GM12878 (cell line): ENCODE measurements at regions not wholly inside any gene's neighbourhood (a gene's known extent, or its start where the extent isn't known, plus 50 kb on each side); places are given as distances from the start of the nearest gene placed in this dataset.

Experiments used
- ATAC-seq: fragments of 200-7000 bp; cut with Tn5 transposase; 3 replicates; pipeline ENCODE4 v1.9.1; 2020; ENCODE audit warnings: mild to moderate bottlenecking, moderate library complexity
- BruUV-seq: library from RNA; stranded (reverse); fragments of 400-500 nt; replicated peaks from 2 replicates; lab custom pipeline; 2021; lab: Mats Ljungman, UMichigan
- CTCF ChIA-PET: fragments of 300-600 bp; sonication (Branson Sonifier 250); formaldehyde crosslinking; extraction: SDS; loops from one replicate; lab custom pipeline; 2021; ENCODE audit warnings: inconsistent platforms; lab: Yijun Ruan, JAX
- POLR2A ChIA-PET: fragments of 350-600 bp; formaldehyde crosslinking; extraction: SDS; loops from one replicate; lab custom pipeline; 2021; ENCODE audit warnings: inconsistent platforms; lab: Charles Lee
- RAD21 ChIA-PET: fragments of 300-600 bp; sonication (Branson Sonifier 250); formaldehyde crosslinking; loops from one replicate; lab custom pipeline; 2023; ENCODE audit warnings: antibody characterized with exemption; ENCODE audit not compliant: unreplicated experiment; lab: Charles Lee
- SMC1A ChIA-PET: fragments of 300-600 bp; sonication (Branson Sonifier 250); formaldehyde crosslinking; loops from one replicate; lab custom pipeline; 2023; ENCODE audit not compliant: unreplicated experiment, uncharacterized antibody; lab: Charles Lee
- DNase-seq: peaks from one replicate; pipeline ENCODE4 v3.0.0-alpha.2; 2011; ENCODE audit warnings: low read depth, low spot score
- FAIRE-seq: peaks from 3 replicates; lab custom pipeline; 2011; peaks lifted over from hg19 to GRCh38; lab: Jason Lieb, UNC
- H2AFZ ChIP-seq: 2 replicates; pipeline ENCODE4 v1.6.0; 2011; ENCODE audit warnings: low read depth, low read length, control low read depth; ENCODE audit not compliant: control insufficient read depth
- H3K27ac ChIP-seq: 2 replicates; pipeline ENCODE4 v1.5.1; 2011; ENCODE audit warnings: control low read depth; ENCODE audit not compliant: control insufficient read depth, insufficient read depth
- H3K27me3 ChIP-seq, 2 experiments: replicated peaks in 1 of 2; 2 replicates each; pipeline versions ENCODE4 v1.6.0 to v1.6.1; 2011; ENCODE audit warnings: low read length in 1 of 2; ENCODE audit not compliant: control insufficient read depth in 2 of 2, insufficient read depth in 2 of 2
- H3K36me3 ChIP-seq, 2 experiments: 2 replicates each; pipeline ENCODE4 v1.5.1; 2011; ENCODE audit warnings: low read length in 1 of 2; ENCODE audit not compliant: control insufficient read depth in 2 of 2, insufficient read depth in 2 of 2
- H3K4me1 ChIP-seq: 2 replicates; pipeline ENCODE4 v1.6.1; 2011; ENCODE audit warnings: mild to moderate bottlenecking, low read length, moderate library complexity, mixed read lengths; ENCODE audit not compliant: control insufficient read depth, insufficient read depth
- H3K4me2 ChIP-seq: 2 replicates; pipeline ENCODE4 v1.6.0; 2011; ENCODE audit warnings: control low read depth; ENCODE audit not compliant: control insufficient read depth, insufficient read depth
- H3K4me3 ChIP-seq: fragments of 200-600 bp; sonication (generic); 2 replicates; pipeline ENCODE4 v1.5.1; 2016
- H3K79me2 ChIP-seq: 2 replicates; pipeline ENCODE4 v1.6.0; 2011; ENCODE audit warnings: low read length; ENCODE audit not compliant: control insufficient read depth, insufficient read depth
- H3K9ac ChIP-seq: 2 replicates; pipeline ENCODE4 v1.8.0; 2011; ENCODE audit warnings: low read length, control low read depth, mixed read lengths; ENCODE audit not compliant: control insufficient read depth, insufficient read depth
- H3K9me3 ChIP-seq: replicated peaks from 3 replicates; pipeline ENCODE4 v1.5.1; 2011; ENCODE audit warnings: mild to moderate bottlenecking, low read length; ENCODE audit not compliant: control insufficient read depth, insufficient read depth
- H4K20me1 ChIP-seq: 2 replicates; pipeline ENCODE4 v1.6.0; 2011; ENCODE audit not compliant: control insufficient read depth, insufficient read depth
- CHD2 ChIP-seq: IDR thresholded peaks from 2 replicates; pipeline ENCODE4 v1.6.1; 2011; ENCODE audit warnings: low read depth, low read length, improper control_type of control experiment, borderline replicate concordance
- IRF3 ChIP-seq: fragments of 450-650 bp; IDR thresholded peaks from 2 replicates; pipeline ENCODE4 v1.6.1; 2014; ENCODE audit warnings: mild to moderate bottlenecking
- MTA2 ChIP-seq: fragments of 450-650 bp; IDR thresholded peaks from 2 replicates; pipeline ENCODE4 v1.6.1; 2016; ENCODE audit warnings: low read depth, mild to moderate bottlenecking, moderate library complexity
- MXI1 ChIP-seq: fragments of 150-350 bp; IDR thresholded peaks from 2 replicates; pipeline ENCODE4 v1.6.1; 2011; ENCODE audit warnings: low read depth, mild to moderate bottlenecking, inconsistent platforms, low read length, improper control_type of control experiment
- MYB ChIP-seq: fragments of 150-350 bp; IDR thresholded peaks from 2 replicates; pipeline ENCODE4 v1.6.1; 2014; ENCODE audit warnings: mild to moderate bottlenecking, low read depth, low read length, borderline replicate concordance
- PML ChIP-seq: IDR thresholded peaks from 2 replicates; pipeline ENCODE4 v1.6.1; 2012; ENCODE audit warnings: low read length, inconsistent platforms
- POLR2AphosphoS5 ChIP-seq: IDR thresholded peaks from 2 replicates; pipeline ENCODE4 v1.6.1; 2011; ENCODE audit warnings: mild to moderate bottlenecking, low read length, inconsistent platforms
- RFX5 ChIP-seq: IDR thresholded peaks from 2 replicates; pipeline ENCODE4 v1.6.1; 2011; ENCODE audit warnings: low read depth, low read length, improper control_type of control experiment
- SREBF1 ChIP-seq: IDR thresholded peaks from 2 replicates; pipeline ENCODE4 v1.6.1; 2012; ENCODE audit warnings: mild to moderate bottlenecking, low read length
- SREBF2 ChIP-seq: IDR thresholded peaks from 2 replicates; pipeline ENCODE4 v1.6.1; 2012; ENCODE audit warnings: mild to moderate bottlenecking, low read length
- TARDBP ChIP-seq: IDR thresholded peaks from 2 replicates; pipeline ENCODE4 v1.6.1; 2016; ENCODE audit warnings: borderline replicate concordance
- TBL1XR1 ChIP-seq: IDR thresholded peaks from 2 replicates; pipeline ENCODE4 v1.6.1; 2012; ENCODE audit warnings: low read depth, low read length, improper control_type of control experiment
- YY1 ChIP-seq: IDR thresholded peaks from 2 replicates; pipeline ENCODE4 v1.6.1; 2011; ENCODE audit warnings: low read depth, mild to moderate bottlenecking, low read length
- ZBED1 ChIP-seq: IDR thresholded peaks from 2 replicates; pipeline ENCODE4 v1.6.1; 2016; ENCODE audit warnings: borderline replicate concordance
- ZNF24 ChIP-seq: fragments of 450-650 bp; IDR thresholded peaks from 2 replicates; pipeline ENCODE4 v1.6.1; 2017; ENCODE audit warnings: antibody characterized with exemption, mild to moderate bottlenecking
- WGBS: methylation state at CpG from one replicate; pipeline ENCODE4 v1.1.6; 2016; ENCODE audit warnings: low lambda C conversion rate; ENCODE audit not compliant: insufficient replicate concordance, insufficient coverage; ENCODE audit errors: missing lambda C conversion rate; 5-methylcytosine and 5-hydroxymethylcytosine counted together
- in situ Hi-C: fragments of 300-500 bp; cut with MboI; formaldehyde crosslinking; loops from 9 replicates; pipeline ENCODE4 v1.14.3; 2018; ENCODE audit warnings: mixed read lengths
- intact Hi-C: fragments of 100-400 bp; cut with micrococcal nuclease; formaldehyde crosslinking; loops from one replicate; pipeline ENCODE4 v1.14.2; 2022; ENCODE audit not compliant: unreplicated experiment
- TF ChIP-seq, protein P1 (sequence below): fragments of 450-650 bp; IDR thresholded peaks from 2 replicates; pipeline ENCODE4 v1.6.1; 2017; ENCODE audit warnings: mild to moderate bottlenecking, moderate library complexity
- TF ChIP-seq, protein P2 (sequence below): IDR thresholded peaks from 2 replicates; pipeline ENCODE4 v1.6.1; 2012; ENCODE audit warnings: improper control_type of control experiment, low read depth, low read length; ENCODE audit not compliant: insufficient replicate concordance

DNA sequence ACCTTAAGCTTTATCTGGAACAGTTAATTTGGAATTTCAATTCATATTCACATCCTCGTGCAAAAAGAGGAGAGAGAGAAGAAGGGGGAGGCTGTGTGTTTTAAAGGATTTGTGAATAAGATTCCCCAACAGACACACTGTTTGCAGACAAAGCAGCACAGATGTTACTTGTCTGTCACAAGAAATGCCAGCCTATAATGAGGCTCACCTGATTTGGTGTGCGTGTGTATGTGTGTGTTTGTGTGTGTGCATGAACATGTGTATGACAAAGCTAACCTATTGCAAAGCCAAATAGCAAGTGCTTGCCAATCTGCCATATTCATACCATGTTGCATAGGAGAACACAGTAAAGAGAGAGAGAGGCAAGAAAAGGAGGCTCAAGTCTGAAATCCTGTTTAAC, 361.6 kb upstream of the NOVA1 start:
- in situ Hi-C loops (no loop called here), intact Hi-C loops (no loop called here)
- ATAC-seq = no peak
- Histone ChIP-seq H3K9me3 (no peaks in the 10 kb centered on the region; the same call in 2 of the 3 replicates), H2AFZ (no peak overlapping the region), H4K20me1 (no peaks in the 10 kb centered on the region), H3K27ac (no peak overlapping the region), H3K9ac (no peak overlapping the region), H3K4me1 (no peaks in the 10 kb centered on the region), H3K4me2 (no peak overlapping the region), H3K27me3 (no peaks in the 10 kb centered on the region), H3K79me2 (no peaks in the 10 kb centered on the region), H3K4me3 (no peak overlapping the region), H3K36me3 (no peaks in the 10 kb centered on the region)
- ChIA-PET POLR2A (no interaction called here), CTCF (no interaction called here), RAD21 (no interaction called here), SMC1A (no interaction called here)
- no TSS peak for BruUV-seq
- TF ChIP-seq TBL1XR1 = no peak
- no peak for TF ChIP-seq SREBF2
- TF ChIP-seq ZBED1 = no peak
- no peak for TF ChIP-seq SREBF1
- TF ChIP-seq ZNF24 = no peak
- no peak for TF ChIP-seq IRF3
- TF ChIP-seq MXI1 = no peak
- no peak for TF ChIP-seq RFX5
- TF ChIP-seq TARDBP = no peak
- TF ChIP-seq, protein P1, sequence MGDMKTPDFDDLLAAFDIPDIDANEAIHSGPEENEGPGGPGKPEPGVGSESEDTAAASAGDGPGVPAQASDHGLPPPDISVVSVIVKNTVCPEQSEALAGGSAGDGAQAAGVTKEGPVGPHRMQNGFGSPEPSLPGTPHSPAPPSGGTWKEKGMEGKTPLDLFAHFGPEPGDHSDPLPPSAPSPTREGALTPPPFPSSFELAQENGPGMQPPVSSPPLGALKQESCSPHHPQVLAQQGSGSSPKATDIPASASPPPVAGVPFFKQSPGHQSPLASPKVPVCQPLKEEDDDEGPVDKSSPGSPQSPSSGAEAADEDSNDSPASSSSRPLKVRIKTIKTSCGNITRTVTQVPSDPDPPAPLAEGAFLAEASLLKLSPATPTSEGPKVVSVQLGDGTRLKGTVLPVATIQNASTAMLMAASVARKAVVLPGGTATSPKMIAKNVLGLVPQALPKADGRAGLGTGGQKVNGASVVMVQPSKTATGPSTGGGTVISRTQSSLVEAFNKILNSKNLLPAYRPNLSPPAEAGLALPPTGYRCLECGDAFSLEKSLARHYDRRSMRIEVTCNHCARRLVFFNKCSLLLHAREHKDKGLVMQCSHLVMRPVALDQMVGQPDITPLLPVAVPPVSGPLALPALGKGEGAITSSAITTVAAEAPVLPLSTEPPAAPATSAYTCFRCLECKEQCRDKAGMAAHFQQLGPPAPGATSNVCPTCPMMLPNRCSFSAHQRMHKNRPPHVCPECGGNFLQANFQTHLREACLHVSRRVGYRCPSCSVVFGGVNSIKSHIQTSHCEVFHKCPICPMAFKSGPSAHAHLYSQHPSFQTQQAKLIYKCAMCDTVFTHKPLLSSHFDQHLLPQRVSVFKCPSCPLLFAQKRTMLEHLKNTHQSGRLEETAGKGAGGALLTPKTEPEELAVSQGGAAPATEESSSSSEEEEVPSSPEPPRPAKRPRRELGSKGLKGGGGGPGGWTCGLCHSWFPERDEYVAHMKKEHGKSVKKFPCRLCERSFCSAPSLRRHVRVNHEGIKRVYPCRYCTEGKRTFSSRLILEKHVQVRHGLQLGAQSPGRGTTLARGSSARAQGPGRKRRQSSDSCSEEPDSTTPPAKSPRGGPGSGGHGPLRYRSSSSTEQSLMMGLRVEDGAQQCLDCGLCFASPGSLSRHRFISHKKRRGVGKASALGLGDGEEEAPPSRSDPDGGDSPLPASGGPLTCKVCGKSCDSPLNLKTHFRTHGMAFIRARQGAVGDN = no peak
- TF ChIP-seq MTA2 = no peak
- TF ChIP-seq MYB = no peak
- no peak for TF ChIP-seq PML
- TF ChIP-seq, protein P2, sequence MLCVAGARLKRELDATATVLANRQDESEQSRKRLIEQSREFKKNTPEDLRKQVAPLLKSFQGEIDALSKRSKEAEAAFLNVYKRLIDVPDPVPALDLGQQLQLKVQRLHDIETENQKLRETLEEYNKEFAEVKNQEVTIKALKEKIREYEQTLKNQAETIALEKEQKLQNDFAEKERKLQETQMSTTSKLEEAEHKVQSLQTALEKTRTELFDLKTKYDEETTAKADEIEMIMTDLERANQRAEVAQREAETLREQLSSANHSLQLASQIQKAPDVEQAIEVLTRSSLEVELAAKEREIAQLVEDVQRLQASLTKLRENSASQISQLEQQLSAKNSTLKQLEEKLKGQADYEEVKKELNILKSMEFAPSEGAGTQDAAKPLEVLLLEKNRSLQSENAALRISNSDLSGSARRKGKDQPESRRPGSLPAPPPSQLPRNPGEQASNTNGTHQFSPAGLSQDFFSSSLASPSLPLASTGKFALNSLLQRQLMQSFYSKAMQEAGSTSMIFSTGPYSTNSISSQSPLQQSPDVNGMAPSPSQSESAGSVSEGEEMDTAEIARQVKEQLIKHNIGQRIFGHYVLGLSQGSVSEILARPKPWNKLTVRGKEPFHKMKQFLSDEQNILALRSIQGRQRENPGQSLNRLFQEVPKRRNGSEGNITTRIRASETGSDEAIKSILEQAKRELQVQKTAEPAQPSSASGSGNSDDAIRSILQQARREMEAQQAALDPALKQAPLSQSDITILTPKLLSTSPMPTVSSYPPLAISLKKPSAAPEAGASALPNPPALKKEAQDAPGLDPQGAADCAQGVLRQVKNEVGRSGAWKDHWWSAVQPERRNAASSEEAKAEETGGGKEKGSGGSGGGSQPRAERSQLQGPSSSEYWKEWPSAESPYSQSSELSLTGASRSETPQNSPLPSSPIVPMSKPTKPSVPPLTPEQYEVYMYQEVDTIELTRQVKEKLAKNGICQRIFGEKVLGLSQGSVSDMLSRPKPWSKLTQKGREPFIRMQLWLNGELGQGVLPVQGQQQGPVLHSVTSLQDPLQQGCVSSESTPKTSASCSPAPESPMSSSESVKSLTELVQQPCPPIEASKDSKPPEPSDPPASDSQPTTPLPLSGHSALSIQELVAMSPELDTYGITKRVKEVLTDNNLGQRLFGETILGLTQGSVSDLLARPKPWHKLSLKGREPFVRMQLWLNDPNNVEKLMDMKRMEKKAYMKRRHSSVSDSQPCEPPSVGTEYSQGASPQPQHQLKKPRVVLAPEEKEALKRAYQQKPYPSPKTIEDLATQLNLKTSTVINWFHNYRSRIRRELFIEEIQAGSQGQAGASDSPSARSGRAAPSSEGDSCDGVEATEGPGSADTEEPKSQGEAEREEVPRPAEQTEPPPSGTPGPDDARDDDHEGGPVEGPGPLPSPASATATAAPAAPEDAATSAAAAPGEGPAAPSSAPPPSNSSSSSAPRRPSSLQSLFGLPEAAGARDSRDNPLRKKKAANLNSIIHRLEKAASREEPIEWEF = no peak
- no peak for TF ChIP-seq CHD2
- no peak for TF ChIP-seq YY1
- no peak for TF ChIP-seq POLR2AphosphoS5
- DNase-seq = no peak
- 16% methylated on average over 2 of the region's 2 CpGs for WGBS
- no peak for FAIRE-seq
